D721Med (cell line): ENCODE measurements at regions not wholly inside any gene's neighbourhood (a gene's known extent, or its start where the extent isn't known, plus 50 kb on each side); places are given as distances from the start of the nearest gene placed in this dataset.

Experiments
- DNase-seq: peaks from one replicate; pipeline ENCODE4 v3.0.0; 2011; ENCODE audit warnings: low spot score; ENCODE audit not compliant: insufficient read length
- FAIRE-seq: peaks from 2 replicates; lab custom pipeline; 2011; peaks lifted over from hg19 to GRCh38; lab: Jason Lieb, UNC
- CTCF ChIP-seq: IDR thresholded peaks from 2 replicates; pipeline ENCODE4 v1.5.1; 2012; ENCODE audit warnings: mild to moderate bottlenecking, control low read depth; ENCODE audit not compliant: insufficient read depth; ENCODE audit errors: missing control alignments

DNA sequence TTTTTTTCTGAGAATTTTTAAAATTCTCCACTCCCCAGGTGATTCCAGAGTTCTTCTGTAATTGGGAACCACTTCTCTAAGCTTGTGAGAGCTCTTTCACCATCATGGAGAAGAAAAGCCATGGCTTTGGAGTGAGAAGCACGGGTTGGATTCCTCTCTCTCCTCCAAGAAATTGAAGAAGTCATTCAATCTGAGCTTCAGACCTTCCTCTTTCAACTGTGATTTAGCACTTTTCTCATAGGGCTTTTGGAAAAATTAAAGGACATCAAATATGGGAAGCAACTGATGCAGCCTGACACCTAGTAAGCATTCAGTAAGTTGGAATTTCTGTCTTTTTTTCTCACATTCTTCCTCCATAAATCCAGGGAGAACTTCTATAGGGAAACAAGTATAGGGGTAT, 580.4 kb upstream of the KLF4 start:
- no peak for TF ChIP-seq CTCF
- DNase-seq (no peak), FAIRE-seq (no peak)

DNA sequence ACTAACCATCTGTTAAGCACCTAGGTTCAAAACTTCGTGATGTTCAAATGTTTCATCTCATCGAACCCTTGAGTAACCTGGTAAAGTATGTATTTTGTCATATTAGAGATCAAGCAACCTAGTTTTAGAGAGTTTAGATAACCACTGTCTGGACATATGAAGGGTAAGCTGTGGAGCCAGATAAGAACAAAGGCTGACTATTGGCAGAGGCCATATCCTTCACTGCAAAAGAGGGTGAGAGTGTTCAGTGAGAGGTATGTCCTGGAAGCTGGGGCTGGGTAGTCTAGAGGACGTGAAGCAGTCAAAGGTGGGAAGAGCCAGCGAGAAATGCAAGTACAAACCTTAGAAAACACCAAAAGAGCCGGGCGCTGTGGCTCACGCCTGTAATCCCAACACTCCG, 573.1 kb upstream of the KLF4 start:
- TF ChIP-seq CTCF = no peak
- no peak for DNase-seq
- no peak for FAIRE-seq

- DNase-seq = no peak
Observed at GRCh38 chr9:108060175-108060574, 570.6 kb upstream of the KLF4 start.

DNA sequence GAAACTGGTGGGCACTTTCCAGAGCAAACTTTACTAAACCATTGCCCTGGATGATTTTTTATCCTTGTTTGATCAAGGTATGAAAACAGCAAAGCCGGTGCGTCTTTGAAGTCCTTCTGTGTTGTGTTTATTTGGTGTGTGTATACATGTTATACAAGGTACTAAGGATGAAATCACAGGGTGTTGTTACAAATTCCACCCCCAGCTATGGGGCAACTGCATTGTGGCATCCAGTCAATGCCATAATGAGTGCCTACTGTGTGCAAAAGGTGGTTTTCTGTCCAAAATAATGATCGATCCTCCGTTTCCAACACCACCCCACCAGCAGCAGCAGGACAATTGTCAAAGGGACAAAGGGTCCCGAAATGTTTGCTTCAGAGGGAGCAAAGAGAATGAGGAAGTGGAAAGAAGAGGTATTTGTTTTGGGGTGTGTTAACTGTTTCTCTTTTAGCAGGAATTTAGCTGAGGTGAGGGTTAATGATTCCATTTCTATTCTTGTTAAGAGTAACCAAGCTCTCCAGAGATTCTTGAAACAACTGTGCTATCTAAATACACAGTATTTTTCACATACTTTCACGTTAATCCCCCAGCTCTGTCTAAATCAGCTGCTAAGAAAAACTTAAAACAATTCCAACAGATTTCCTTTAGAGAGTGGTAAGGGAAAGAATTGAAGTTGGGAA, 568.7 kb upstream of the KLF4 start:
- no peak for FAIRE-seq
- no peak for DNase-seq
- no peak for TF ChIP-seq CTCF

More at GRCh38 chr9:108060175-108060574, 570.6 kb upstream of the KLF4 start:
- no peak for FAIRE-seq
- TF ChIP-seq CTCF = no peak

DNA sequence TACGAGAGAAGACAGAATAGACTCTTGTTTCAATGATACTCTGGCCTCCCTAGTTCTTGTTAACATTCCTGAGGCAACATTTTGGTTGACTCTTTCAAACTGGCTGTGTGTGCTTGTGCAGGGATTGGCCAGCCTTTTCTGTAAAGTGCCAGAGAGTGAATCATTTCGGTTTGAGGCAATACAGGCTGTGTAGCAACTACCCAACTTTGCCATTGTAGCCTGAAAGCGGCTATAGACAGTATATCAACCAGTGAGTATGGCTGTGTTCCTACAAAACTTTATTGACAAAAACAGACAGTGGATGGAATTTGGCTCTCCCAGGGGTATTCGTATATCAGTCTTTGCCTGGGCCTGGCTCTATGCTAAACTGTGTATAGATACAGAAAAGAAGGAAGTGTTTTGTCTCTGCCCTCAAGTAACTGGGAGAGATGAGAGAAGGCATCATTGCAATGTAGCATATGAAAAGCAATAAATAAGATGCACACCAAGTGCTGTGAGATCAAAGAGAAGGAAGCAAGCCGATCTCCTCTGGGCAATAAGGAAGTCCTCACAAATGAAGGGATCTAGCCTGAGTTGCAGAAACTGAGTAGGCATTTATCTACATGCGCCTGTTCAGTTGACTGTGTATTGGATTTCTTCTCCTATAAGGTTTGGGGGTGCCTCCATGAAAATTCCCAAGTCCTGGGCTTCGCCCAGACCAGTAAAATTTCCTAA, 568.0 kb upstream of the KLF4 start:
- TF ChIP-seq CTCF = no peak
- DNase-seq = no peak
- FAIRE-seq = no peak

- TF ChIP-seq CTCF = no peak
- FAIRE-seq (no peak), DNase-seq (no peak)
Observed at GRCh38 chr9:108056805-108057386, 567.3 kb upstream of the KLF4 start.
